ENCODE measurements at regions not wholly inside any gene's neighbourhood (a gene's known extent, or its start where the extent isn't known, plus 50 kb on each side); places are given as distances from the start of the nearest gene placed in this dataset.

- no peak for TF ChIP-seq CTCF (IDR thresholded peaks at IDR 0.05; ENCODE audit: control extremely low read depth, extremely low read depth, low read depth, missing control alignments)
- POLR2A ChIA-PET, result no interaction called here
- no peak for DNase-seq (ENCODE audit: extremely low spot score)
- CTCF ChIA-PET, result no interaction called here
Measured at GRCh38 chr2:16587601-16588000, 78.0 kb downstream of the CYRIA start.

- no peak for TF ChIP-seq CTCF (IDR thresholded peaks at IDR 0.05; ENCODE audit: control extremely low read depth, extremely low read depth, low read depth, missing control alignments)
- ChIA-PET CTCF (interaction anchor here (1.2 to 2.4 kb wide), 2 partner anchors 24 to 28 kb away, joined by 3 to 5 read pairs; no protein-coding TSS in a partner anchor), POLR2A (no interaction called here)
- no peak for DNase-seq (ENCODE audit: extremely low spot score)
Measured at GRCh38 chr2:16584824-16585540, 80.7 kb downstream of the CYRIA start.

GRCh38 chr2:16584084-16584483 lies 81.5 kb downstream of the CYRIA start:
- DNase-seq (ENCODE audit: extremely low spot score), result no peak
- CTCF ChIA-PET, result interaction anchor here (0.9 to 2.3 kb wide), 2 partner anchors 17 to 25 kb away, joined by 3 to 9 read pairs; no protein-coding TSS in a partner anchor
- POLR2A ChIA-PET, result no interaction called here
- no peak for TF ChIP-seq CTCF (IDR thresholded peaks at IDR 0.05; ENCODE audit: control extremely low read depth, extremely low read depth, low read depth, missing control alignments)

- CTCF ChIA-PET, result interaction anchor here (1.3 to 1.8 kb wide), 2 partner anchors 12 to 27 kb away, joined by 3 to 5 read pairs; no protein-coding TSS in a partner anchor
- TF ChIP-seq CTCF (IDR thresholded peaks at IDR 0.05; ENCODE audit: control extremely low read depth, extremely low read depth, low read depth, missing control alignments), result no peak
- POLR2A ChIA-PET, result no interaction called here
- DNase-seq (ENCODE audit: extremely low spot score), result no peak
Measured at GRCh38 chr2:16581241-16581640, 84.4 kb downstream of the CYRIA start.

- ChIA-PET CTCF (no interaction called here), POLR2A (no interaction called here)
- no peak for TF ChIP-seq CTCF (IDR thresholded peaks at IDR 0.05; ENCODE audit: control extremely low read depth, extremely low read depth, low read depth, missing control alignments)
- no peak for DNase-seq (ENCODE audit: extremely low spot score)
Measured at GRCh38 chr2:16578081-16578480, 87.6 kb downstream of the CYRIA start.

GRCh38 chr2:16570516-16570915 lies 95.1 kb downstream of the CYRIA start:
- no peak for TF ChIP-seq CTCF (IDR thresholded peaks at IDR 0.05; ENCODE audit: control extremely low read depth, extremely low read depth, low read depth, missing control alignments)
- ChIA-PET POLR2A (no interaction called here), CTCF (interaction anchor here (1.0 to 1.4 kb wide), 2 partner anchors 22 to 39 kb away, joined by 3 read pairs; no protein-coding TSS in a partner anchor)
- DNase-seq (ENCODE audit: extremely low spot score), result no peak

Measured in GM10248 (cell line).